CD4-positive, alpha-beta T cell treated with Interleukin-10 for 1 hour (primary cell): ENCODE measurements at regions not wholly inside any gene's neighbourhood (a gene's known extent, or its start where the extent isn't known, plus 50 kb on each side); places are given as distances from the start of the nearest gene placed in this dataset.

ENCODE experiments used
- DNase-seq: peaks from one replicate; pipeline ENCODE4 v3.0.0-alpha.2; 2020

DNA sequence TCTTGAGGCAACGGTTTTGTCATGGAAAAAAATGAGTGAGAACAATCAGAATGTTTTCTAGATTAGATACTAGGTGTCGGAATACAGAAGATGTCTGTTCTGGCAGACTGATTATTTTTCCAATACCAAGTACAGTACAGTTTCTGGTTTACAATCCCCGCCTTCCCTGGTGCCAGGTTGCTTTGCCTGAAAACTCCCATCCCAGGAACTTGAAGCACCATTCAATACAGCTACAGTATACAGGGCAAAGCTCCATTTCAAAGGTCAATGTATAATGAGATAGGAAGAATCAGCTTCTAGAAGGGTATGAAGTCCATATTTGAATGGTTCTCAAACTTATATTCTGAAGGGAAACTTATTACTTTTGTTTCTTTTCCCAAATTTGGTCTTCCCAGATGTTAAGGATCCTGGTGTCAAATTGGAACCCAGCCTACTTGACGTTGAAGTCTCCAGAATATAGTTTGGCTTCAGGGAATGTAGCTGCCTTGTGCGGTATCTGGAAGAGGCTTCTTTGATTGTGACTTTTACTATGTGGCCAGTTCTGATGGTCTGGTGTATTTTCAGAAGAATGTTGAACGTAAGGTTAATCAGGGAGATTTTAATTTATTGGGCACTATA lies 238.0 kb upstream of the ATP2B1 start:
- no peak for DNase-seq

DNA sequence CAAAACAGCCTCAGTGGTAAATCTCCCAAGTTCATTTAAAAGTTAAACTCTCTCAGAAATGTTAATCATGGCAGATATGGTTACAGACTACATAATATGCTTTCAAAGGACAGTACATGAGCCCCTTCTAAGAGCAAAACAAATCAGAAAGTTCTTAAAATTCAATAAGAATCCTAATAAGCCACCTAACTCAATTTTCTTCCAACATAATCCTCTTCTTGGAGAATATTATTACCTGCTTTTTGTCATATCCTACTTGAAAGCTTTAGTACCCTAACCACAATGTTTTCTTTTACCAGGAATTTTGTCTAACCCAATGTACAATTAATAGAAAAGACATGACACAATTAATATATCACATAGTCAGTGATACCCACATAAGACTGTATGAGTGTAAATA lies 236.5 kb upstream of the ATP2B1 start:
- no peak for DNase-seq

DNA sequence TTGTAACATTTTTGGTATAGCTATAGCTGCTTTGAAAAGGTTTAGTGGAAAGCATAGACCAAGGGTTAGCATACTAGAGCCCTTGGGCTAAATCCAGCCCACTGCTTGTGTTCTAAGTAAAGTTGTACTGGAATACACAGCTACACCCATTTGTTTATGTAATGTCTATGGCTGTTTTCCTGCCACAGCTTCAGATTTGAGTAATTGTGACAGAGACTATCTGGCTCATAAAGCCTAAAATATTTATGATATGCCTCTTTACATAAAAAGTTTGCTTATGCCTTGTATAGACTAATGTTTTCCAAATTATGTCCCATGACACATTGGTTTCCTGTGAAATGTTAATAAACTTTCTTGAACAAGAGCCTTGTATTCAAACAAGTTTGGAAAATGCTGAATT lies 234.8 kb upstream of the ATP2B1 start:
- DNase-seq = peak; percentile 15

- no peak for DNase-seq
Observed at GRCh38 chr12:89941436-89941835, 232.8 kb upstream of the ATP2B1 start.

GRCh38 chr12:89939522-89940215 lies 231.0 kb upstream of the ATP2B1 start:
- DNase-seq = no peak

- DNase-seq = no peak
Observed at GRCh38 chr12:89936631-89937030, 228.0 kb upstream of the ATP2B1 start.

DNA sequence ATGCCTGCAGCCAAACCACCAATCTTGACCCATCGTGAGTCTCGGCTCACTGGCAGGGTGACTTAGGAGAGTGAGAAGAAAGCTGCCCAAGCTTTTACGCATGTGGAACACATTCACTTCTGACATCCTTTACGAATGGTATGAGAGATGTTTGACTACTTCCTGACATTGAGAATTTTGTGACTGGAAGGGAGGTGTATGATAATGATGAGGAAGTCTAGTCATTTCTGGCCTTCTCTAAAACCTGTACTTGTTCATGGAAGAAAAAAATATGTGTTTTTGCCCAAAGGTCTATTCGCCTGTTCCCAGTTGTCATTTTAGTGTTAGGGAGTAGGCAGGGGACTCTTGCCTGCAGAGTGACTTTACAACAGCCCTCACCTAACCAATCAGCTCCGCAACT lies 227.2 kb upstream of the ATP2B1 start:
- no peak for DNase-seq

DNA sequence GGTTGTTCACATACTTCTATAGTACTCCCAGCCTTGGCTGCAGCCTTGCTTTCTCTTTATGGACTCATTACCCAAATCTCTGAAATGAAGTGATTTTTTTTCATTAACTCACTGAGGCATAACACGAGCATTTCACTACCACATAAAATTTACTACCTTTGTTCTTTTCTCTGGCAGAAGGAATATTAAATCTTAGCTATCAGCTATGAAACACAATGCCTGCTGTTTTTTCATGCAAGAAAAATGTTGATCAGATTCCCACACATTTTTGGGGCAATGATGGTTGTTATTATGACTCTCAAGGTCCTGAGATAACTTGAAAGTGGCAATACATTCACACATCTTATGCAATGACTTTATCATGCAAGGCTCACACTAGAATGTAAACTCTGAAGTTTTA lies 225.3 kb upstream of the ATP2B1 start:
- DNase-seq = no peak

DNA sequence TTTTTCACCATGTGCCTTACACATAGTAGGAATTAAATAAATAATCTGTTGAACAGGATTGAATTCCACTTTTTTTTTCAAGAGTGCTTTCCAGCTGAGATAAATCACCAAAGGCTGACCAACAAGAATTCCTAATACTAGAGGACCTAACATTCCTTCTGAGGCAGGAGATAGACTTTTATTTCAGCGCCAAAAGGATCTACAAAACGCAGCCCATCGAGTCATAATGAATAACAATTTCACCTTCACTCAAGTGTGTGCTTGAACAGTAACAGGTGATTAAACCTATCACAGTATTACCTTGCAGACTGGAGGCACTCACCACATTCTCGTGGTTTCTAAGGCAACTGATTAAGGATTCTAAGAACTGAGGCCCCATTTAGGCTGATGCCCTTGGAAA lies 224.3 kb upstream of the ATP2B1 start:
- DNase-seq = no peak

GRCh38 chr12:89928467-89928866 lies 219.8 kb upstream of the ATP2B1 start:
- no peak for DNase-seq

GRCh38 chr12:89927226-89927698 lies 218.6 kb upstream of the ATP2B1 start:
- peak; percentile 28 for DNase-seq

DNA sequence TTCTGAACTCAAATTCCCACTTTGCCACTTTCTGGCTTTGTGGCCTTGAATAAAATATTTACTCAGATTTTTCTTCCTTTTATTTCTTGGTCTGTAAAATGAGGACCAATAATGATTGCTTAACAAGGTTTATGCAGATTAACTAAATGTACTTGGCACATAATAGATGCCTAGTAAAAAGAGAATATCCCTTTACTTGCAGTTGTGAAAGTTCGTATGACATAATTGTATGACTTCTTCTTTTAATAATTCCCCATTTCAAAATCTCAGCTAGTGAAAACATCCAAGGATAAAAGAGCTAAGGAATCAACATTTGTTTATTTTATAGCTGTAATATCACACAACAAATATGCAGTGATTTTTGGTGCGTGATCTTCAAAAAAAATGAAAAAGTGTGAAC lies 215.6 kb upstream of the ATP2B1 start:
- no peak for DNase-seq

GRCh38 chr12:89923091-89923490 lies 214.5 kb upstream of the ATP2B1 start:
- DNase-seq = no peak

GRCh38 chr12:89920866-89921265 lies 212.2 kb upstream of the ATP2B1 start:
- DNase-seq = no peak

DNA sequence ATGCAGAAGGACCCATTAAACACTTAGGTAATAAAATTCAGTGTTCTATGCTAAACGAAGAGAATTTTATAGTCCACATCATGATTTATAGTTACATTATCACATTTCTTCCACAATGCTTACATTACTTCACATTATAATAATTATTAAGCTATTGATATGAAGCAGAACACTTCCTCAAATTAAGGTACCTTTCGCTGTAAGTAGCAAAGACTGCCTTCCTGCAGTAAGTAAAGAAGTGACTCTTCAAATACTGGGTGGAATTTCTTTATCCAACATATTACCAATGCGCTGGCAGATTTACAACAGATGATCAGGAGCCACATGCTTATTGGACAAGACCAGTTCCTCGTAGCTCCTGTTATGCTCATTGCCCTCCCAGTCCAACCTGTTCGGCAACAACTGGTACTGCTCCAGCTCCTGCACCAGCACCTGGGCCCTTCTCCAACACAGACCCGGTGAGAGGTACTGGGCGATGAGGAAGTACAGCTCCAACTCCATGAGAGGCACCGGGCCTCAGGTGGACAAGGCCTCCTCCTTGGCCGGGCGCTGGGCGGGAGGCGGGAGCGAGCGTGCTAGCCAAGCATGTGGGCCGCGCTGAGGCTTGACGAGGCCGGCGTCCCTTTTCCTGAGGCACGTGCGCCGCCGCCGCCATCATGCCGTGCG lies 210.7 kb upstream of the ATP2B1 start:
- DNase-seq = no peak

GRCh38 chr12:89918172-89918846 lies 209.7 kb upstream of the ATP2B1 start:
- no peak for DNase-seq

- no peak for DNase-seq
Observed at GRCh38 chr12:89909753-89910152, 201.1 kb upstream of the ATP2B1 start.

- DNase-seq = no peak
Observed at GRCh38 chr12:89907659-89908058, 199.0 kb upstream of the ATP2B1 start.

GRCh38 chr12:89906824-89907223 lies 198.2 kb upstream of the ATP2B1 start:
- no peak for DNase-seq

DNA sequence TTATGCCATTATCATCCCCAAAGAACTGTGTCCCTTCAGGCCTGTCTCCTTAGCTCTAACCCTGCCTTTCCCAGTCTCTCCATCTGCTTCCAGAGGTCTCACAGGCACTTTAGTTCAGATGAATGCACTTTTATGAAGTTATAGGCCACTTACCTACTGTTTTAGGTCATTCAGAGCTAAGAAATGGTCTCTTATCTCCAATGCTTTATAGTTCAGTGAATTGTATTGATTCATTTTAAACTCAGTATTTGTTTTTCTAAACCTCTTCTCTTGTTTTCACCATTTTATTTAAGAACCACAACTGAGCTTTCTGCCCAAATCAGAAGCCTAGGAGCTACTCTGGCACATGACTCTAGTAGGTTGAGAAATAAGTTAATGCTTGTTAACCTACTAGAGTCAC lies 197.5 kb upstream of the ATP2B1 start:
- no peak for DNase-seq

DNA sequence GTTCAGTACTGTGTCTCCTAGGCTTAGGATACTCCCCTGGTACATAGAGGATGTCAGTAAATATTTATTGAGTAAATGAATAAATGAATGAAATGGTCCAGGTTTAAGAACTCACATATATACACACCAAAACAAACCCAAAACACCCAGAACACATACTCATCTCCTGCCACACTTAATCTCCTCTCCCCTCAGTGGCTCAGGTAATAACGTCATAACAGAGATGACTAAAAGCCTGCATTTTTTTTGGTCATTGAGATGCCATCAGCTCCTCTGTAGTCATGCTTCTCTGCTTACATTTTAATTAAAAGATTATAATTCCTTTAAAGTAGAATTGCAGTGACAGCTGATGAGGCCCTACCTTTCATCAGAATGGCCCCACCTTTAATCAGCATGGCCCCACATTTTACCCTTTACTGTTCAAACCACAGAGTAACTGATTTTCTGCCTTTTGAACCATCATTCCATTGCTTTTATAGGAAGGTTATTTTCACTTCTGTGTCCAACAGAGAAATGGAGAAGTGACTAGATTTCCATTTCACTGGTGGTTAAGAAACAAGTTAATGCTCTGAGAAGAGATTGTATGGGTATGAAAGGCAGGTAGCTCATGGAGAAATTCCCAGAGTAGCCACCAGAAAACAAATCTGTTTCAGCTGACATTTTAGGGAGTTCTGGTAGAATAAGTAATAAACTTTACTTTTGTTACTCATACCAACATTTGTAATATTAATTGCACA lies 193.4 kb upstream of the ATP2B1 start:
- DNase-seq = no peak

- no peak for DNase-seq
Observed at GRCh38 chr12:89901319-89901718, 192.7 kb upstream of the ATP2B1 start.

- no peak for DNase-seq
Observed at GRCh38 chr12:89899651-89900050, 191.0 kb upstream of the ATP2B1 start.
